ACC112 (cell line): ENCODE measurements at regions not wholly inside any gene's neighbourhood (a gene's known extent, or its start where the extent isn't known, plus 50 kb on each side); places are given as distances from the start of the nearest gene placed in this dataset.

Source experiments
- H2AFZ ChIP-seq: fragments of 200-600 bp; sonication (generic); one replicate; pipeline ENCODE4 v1.6.0; 2017; ENCODE audit warnings: antibody characterized with exemption, low read length; ENCODE audit not compliant: unreplicated experiment
- H3K27ac ChIP-seq: fragments of 200-600 bp; sonication (generic); 2 replicates; pipeline ENCODE4 v1.5.1; 2014; ENCODE audit warnings: low read depth, mild to moderate bottlenecking, antibody characterized with exemption, low read length, moderate library complexity
- H3K27me3 ChIP-seq: fragments of 200-600 bp; sonication (generic); 2 replicates; pipeline ENCODE4 v1.6.1; 2014; ENCODE audit warnings: mild to moderate bottlenecking, antibody characterized with exemption, low read length, moderate library complexity, mixed read lengths; ENCODE audit not compliant: insufficient read depth
- H3K36me3 ChIP-seq: fragments of 200-600 bp; sonication (generic); 2 replicates; pipeline ENCODE4 v1.6.1; 2016; ENCODE audit warnings: mild to moderate bottlenecking, antibody characterized with exemption, low read length, moderate library complexity, mixed read lengths; ENCODE audit not compliant: insufficient read depth
- H3K4me1 ChIP-seq: fragments of 200-600 bp; sonication (generic); one replicate; pipeline ENCODE4 v1.6.1; 2016; ENCODE audit warnings: low read length, mixed read lengths; ENCODE audit not compliant: insufficient read depth, unreplicated experiment, control insufficient read depth
- H3K4me3 ChIP-seq: fragments of 200-600 bp; sonication (generic); 2 replicates; pipeline ENCODE4 v1.5.1; 2014; ENCODE audit warnings: mild to moderate bottlenecking, low read depth, low read length
- H3K79me2 ChIP-seq: fragments of 200-600 bp; sonication (generic); one replicate; pipeline ENCODE4 v1.6.0; 2016; ENCODE audit warnings: low read length; ENCODE audit not compliant: control insufficient read depth, unreplicated experiment, insufficient read depth

DNA sequence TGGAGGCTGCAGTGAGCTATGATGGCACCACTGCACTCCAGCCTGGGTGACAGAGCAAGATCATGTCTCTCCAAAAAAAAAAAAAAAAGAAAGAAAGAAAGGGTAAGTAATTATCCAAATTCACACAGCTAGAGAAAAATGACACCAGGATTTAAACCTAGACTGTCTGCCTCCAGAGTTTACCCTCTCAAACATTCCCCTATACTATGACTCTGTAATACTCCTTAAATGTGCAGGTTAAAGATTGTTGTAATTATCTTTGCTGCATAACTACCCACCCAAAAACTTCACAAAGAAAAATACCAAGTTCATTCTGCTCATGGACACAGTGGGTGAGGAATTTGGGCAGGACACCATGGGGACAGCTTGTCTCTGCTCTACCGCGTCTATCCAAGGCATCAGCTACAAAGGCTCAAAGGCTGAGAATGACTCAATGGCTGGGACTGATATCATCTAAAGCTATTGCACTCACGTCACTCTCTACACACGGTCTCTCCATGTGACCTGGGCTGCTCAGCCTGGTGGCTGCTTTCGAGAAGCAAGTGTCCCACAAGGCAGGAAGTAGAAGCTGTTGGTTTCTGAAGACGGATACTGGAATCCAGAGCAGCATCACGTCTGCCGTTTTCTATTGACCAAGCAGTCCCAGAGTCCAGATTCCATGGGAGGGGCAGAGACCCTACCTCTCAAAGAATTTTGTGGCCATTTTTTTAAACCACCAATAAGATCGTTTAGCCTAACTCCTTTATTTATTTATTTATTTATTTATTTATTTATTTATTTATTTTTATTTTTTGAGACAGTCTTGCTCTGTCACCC is 185.7 kb upstream of the AUTS2 start:
- Histone ChIP-seq H3K4me3 (no peak overlapping the region), H2AFZ (no peak overlapping the region), H3K36me3 (no peaks in the 10 kb centered on the region), H3K4me1 (no peaks in the 10 kb centered on the region), H3K79me2 (no peaks in the 10 kb centered on the region), H3K27me3 (no peaks in the 10 kb centered on the region), H3K27ac (no peak overlapping the region)

DNA sequence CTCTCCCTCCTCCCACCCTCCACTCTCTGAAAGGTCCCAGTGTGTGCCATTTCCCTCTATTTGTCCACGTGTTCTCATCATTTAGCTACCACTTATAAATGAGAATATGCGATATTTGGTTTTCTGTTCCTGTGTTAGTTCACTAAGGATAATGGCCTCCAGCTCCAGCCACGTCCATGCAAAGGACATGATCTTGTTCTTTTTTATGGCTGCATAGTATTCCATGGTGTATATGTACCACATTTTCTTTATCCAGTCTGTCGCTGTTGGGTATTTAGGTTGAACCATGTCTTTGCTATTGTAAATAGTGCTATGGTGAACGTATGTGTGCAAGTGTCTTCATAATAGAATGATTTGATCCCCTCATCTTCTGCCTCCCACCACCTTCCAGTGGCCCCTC is 183.7 kb upstream of the AUTS2 start:
- no peaks in the 10 kb centered on the region for H3K79me2 ChIP-seq
- H2AFZ ChIP-seq = no peak overlapping the region
- no peaks in the 10 kb centered on the region for H3K27me3 ChIP-seq
- no peak overlapping the region for H3K4me3 ChIP-seq
- H3K4me1 ChIP-seq = no peaks in the 10 kb centered on the region
- no peak overlapping the region for H3K27ac ChIP-seq
- H3K36me3 ChIP-seq = no peaks in the 10 kb centered on the region

DNA sequence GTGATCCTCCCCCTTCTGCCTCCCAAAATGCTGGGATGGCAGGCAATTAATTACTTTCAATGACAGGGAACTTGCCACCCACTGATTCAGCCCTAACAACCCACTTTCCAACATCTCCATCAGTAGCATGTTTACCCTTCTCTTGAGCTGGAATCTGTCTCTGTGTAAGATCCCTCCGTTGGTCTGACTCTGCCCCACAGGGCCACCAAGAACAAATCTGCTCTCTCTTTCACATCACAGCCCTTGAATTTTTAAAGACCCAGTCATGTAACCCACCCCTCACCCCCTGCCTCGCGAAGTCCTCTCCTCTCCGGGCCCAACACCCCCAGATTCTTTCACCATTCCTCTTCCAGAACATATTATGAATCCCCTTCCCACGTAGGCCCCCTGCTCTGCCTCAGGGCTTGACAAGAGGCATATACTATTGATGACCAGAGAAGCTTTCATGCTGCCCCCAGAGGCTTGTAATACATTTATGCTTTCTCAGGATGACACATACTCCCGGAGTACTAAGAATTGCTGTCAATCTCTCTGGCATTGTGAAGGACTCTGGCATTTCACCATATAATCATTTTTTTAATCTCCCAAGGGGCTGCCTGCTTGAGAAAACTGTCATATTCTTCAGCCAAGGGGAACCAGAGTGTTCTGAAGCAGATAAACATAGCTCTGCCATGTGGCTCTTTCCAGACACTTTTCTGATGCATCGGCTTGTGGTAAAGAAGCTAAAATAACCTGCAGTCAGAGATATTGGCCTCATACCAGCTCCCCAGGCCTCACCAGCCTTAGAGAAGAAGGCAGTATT is 179.2 kb upstream of the AUTS2 start:
- H3K27me3 ChIP-seq = no peaks in the 10 kb centered on the region
- H2AFZ ChIP-seq = no peak overlapping the region
- no peaks in the 10 kb centered on the region for H3K79me2 ChIP-seq
- no peak overlapping the region for H3K4me3 ChIP-seq
- H3K36me3 ChIP-seq = no peaks in the 10 kb centered on the region
- no peak overlapping the region for H3K27ac ChIP-seq
- H3K4me1 ChIP-seq = no peaks in the 10 kb centered on the region

DNA sequence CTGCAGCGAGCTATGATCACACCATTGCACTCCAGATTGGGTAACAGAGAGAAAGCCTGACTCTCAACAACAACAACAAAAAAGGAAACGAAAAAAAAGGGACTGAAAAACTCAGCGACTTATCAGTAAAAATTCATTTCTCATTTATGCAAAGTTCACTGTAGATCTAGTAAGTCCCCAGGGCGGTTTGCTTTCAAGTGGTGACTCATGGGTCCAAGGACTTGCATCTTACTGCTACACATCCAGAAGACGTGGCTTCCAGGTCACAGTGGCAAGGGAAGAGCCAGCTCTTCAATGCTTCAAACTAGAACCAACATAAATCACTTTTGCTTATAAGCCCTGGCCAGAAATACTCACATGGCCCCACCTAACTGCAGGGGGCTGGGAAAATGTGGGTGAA is 178.3 kb upstream of the AUTS2 start:
- no peaks in the 10 kb centered on the region for H3K79me2 ChIP-seq
- no peak overlapping the region for H3K27ac ChIP-seq
- H3K36me3 ChIP-seq = no peaks in the 10 kb centered on the region
- H3K4me3 ChIP-seq = no peak overlapping the region
- no peak overlapping the region for H2AFZ ChIP-seq
- no peaks in the 10 kb centered on the region for H3K27me3 ChIP-seq
- no peaks in the 10 kb centered on the region for H3K4me1 ChIP-seq

DNA sequence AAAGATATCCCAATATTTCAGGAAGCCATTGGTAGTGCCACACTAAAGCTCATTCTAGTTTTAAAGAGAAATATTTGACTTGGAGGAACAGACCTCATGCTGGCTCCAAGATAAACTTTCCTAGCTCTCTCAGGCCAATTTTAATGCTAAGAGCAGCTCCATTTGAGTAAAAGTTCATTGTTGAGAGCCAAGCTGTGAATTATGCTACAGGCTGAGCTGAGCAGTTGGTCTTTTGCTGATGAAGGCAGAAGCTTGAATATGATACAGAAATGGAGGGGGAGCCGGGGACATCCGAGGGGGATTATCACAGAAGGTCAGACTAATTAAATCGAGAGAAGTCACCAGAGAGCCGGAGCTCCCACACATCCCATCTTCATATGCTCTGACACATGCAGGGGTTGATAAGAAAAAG is 175.7 kb upstream of the AUTS2 start:
- H2AFZ ChIP-seq = no peak overlapping the region
- no peak overlapping the region for H3K27ac ChIP-seq
- H3K4me1 ChIP-seq = no peaks in the 10 kb centered on the region
- H3K27me3 ChIP-seq = no peaks in the 10 kb centered on the region
- no peak overlapping the region for H3K4me3 ChIP-seq
- no peaks in the 10 kb centered on the region for H3K79me2 ChIP-seq
- H3K36me3 ChIP-seq = no peaks in the 10 kb centered on the region

DNA sequence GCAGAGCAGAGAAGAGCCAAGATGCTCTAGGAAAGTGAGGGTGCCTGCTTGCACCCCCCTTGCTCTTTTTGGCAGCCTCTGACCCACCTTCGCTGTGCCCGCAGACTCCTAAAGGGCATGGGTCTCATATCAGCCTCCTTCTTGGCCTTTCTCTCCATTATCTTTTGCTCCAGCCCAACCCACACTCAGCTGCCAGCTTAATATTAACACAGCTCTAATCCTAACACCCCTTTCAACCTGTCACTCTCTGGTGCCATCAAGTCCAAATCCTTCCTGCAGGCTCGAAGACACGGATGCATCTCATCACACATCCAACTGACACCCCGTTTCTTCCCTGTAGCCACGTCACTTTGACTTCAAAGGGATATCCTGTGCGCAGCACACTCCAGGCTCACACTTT is 171.6 kb upstream of the AUTS2 start:
- Histone ChIP-seq H3K4me3 (no peak overlapping the region), H3K27ac (no peak overlapping the region), H3K27me3 (no peaks in the 10 kb centered on the region), H3K79me2 (no peaks in the 10 kb centered on the region), H3K4me1 (no peaks in the 10 kb centered on the region), H2AFZ (no peak overlapping the region), H3K36me3 (no peaks in the 10 kb centered on the region)

DNA sequence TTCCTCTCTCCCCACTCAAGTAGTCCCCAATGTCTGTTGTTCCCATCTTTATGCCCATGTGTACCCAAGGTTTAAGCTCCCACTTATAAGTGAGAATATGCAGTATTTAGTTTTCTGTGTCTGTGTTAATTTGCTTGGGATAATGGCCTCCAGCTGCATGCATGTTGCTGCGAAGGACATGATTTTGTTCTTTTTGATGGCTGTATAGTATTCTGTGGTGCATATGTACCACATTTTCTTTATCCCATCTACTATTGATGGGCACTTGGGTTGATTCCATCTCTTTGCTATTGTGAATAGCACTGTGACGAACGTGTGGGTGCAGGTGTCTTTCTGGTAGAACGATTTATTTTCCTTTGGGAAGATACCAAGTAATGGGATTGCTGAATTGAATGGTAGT is 170.2 kb upstream of the AUTS2 start:
- H2AFZ ChIP-seq = no peak overlapping the region
- H3K27me3 ChIP-seq = no peaks in the 10 kb centered on the region
- no peaks in the 10 kb centered on the region for H3K4me1 ChIP-seq
- H3K27ac ChIP-seq = no peak overlapping the region
- H3K36me3 ChIP-seq = no peaks in the 10 kb centered on the region
- H3K4me3 ChIP-seq = no peak overlapping the region
- no peaks in the 10 kb centered on the region for H3K79me2 ChIP-seq

DNA sequence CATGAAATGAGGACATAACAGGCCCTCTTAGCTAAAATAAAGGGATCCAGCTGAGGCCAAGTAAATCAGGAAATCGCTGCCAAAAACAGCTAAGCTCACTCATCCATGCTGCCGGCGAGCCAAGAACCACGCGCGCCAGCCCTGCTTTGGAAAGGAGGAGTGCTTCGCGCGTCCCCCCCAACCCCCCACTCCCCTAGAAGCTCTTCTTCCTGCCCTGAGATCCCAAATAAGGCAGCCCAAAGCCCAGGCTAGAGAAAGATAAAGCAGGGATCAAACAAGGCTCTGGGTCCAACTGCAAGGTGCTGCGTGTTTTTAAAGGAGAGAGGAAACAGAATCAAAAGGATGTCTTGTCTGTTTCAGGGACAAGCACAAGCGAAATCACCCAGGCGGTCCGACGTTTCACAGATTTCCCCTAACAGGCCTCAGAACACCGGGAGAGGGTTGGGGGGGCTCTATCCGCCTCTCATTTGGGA is 168.3 kb upstream of the AUTS2 start:
- no peak overlapping the region for H2AFZ ChIP-seq
- no peak overlapping the region for H3K4me3 ChIP-seq
- no peak overlapping the region for H3K27ac ChIP-seq
- H3K4me1 ChIP-seq = no peaks in the 10 kb centered on the region
- no peaks in the 10 kb centered on the region for H3K79me2 ChIP-seq
- no peaks in the 10 kb centered on the region for H3K36me3 ChIP-seq
- H3K27me3 ChIP-seq = no peaks in the 10 kb centered on the region

DNA sequence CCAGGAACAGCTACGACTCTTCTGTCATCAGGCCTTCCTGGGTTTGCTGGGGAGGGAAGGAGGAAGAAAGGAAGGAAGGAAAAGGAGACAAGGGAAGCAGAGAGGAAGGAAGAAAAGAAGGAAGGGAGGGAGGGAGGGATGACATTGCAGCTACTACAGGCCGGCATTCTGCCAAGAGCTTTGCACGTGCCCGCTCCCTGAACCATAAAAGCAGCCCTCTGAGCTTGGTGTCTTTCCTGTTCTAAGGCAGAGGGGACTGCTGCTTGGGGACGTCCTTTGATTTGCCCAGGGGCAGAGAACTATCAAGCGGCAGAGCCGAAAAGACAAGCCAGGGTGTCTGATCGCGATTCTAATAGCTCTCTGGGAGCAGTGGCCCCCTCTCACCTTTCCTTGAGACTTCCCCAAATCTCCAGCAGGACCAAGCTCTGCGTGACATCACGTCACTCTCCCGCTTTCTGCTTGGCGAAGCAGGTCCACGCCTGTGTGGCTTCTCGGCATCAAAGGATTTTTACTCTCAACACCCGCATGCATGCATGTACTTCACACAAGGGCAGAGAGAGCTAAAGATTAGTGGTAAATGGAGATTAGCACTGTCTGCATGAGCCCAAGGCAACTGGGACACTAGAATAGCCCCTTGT is 167.8 kb upstream of the AUTS2 start:
- no peaks in the 10 kb centered on the region for H3K79me2 ChIP-seq
- H3K4me3 ChIP-seq = no peak overlapping the region
- no peaks in the 10 kb centered on the region for H3K27me3 ChIP-seq
- H3K4me1 ChIP-seq = no peaks in the 10 kb centered on the region
- H3K27ac ChIP-seq = no peak overlapping the region
- H2AFZ ChIP-seq = no peak overlapping the region
- no peaks in the 10 kb centered on the region for H3K36me3 ChIP-seq

DNA sequence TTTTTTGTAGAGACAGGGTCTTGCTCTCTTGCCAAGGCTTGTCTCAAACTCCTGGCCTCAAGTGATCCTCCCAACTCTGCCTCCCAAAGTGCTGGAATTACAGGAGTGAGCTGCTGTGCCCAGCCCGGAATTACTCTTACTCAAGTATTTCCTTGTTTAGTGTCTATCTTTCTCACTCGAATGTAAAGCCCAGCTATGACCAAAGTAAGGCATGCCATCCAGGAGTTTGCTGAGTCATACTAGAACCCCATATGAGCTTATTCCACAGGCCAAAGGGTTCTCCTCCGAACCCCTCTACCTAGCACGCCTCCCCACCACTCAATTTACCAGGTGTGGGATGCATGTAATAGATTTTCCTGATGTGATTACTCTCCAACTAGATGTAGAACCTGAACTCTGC is 166.6 kb upstream of the AUTS2 start:
- no peak overlapping the region for H2AFZ ChIP-seq
- no peak overlapping the region for H3K27ac ChIP-seq
- no peaks in the 10 kb centered on the region for H3K4me1 ChIP-seq
- no peaks in the 10 kb centered on the region for H3K27me3 ChIP-seq
- H3K4me3 ChIP-seq = no peak overlapping the region
- H3K36me3 ChIP-seq = no peaks in the 10 kb centered on the region
- no peaks in the 10 kb centered on the region for H3K79me2 ChIP-seq
